Keratinocyte (primary cell): ENCODE measurements at regions not wholly inside any gene's neighbourhood (a gene's known extent, or its start where the extent isn't known, plus 50 kb on each side); places are given as distances from the start of the nearest gene placed in this dataset.
A peak's percentile ranks its signal among the peaks of the same experiment; 100 is the strongest.

Experiments used
- DNase-seq: peaks from one replicate; pipeline ENCODE4 v3.0.0-alpha.2; 2011; ENCODE audit warnings: low read depth, missing footprints, low spot score
- FAIRE-seq: peaks from 2 replicates; lab custom pipeline; 2011; peaks lifted over from hg19 to GRCh38; lab: Jason Lieb, UNC
- H2AFZ ChIP-seq: 2 replicates; pipeline ENCODE4 v1.6.0; 2012; ENCODE audit warnings: low read length, control low read depth, inconsistent platforms; ENCODE audit not compliant: control insufficient read depth
- H3K27ac ChIP-seq: 2 replicates; pipeline ENCODE4 v1.5.1; 2011; ENCODE audit warnings: low read length; ENCODE audit not compliant: control insufficient read depth, insufficient read depth
- H3K27me3 ChIP-seq: 3 replicates; pipeline ENCODE4 v1.6.0; 2011; ENCODE audit warnings: low read length; ENCODE audit not compliant: control insufficient read depth, insufficient read depth; ENCODE audit errors: extremely low read depth
- H3K36me3 ChIP-seq, 2 experiments: 2 replicates in 1 of 2; 3 replicates in 1 of 2; pipeline ENCODE4 v1.5.1; 2011; ENCODE audit warnings: low read length in 2 of 2, mild to moderate bottlenecking in 1 of 2; ENCODE audit not compliant: control insufficient read depth in 2 of 2, insufficient read depth in 2 of 2; ENCODE audit errors: extremely low read depth in 1 of 2
- H3K4me1 ChIP-seq: 3 replicates; pipeline ENCODE4 v1.5.1; 2011; ENCODE audit warnings: low read length; ENCODE audit not compliant: control insufficient read depth, insufficient read depth; ENCODE audit errors: extremely low read depth
- H3K4me2 ChIP-seq: 3 replicates; pipeline ENCODE4 v1.6.0; 2011; ENCODE audit warnings: low read depth, low read length; ENCODE audit not compliant: control insufficient read depth, insufficient read depth; ENCODE audit errors: extremely low read depth
- H3K4me3 ChIP-seq, 3 experiments: fragments of 200-600 bp in 1 of 3; sonication (generic) in 1 of 3; 2 replicates in 2 of 3; 3 replicates in 1 of 3; pipeline ENCODE4 v1.5.1; 2011 to 2016; ENCODE audit warnings: low read length in 3 of 3, mild to moderate bottlenecking in 3 of 3, control low read depth in 2 of 3, inconsistent platforms in 1 of 3, low read depth in 1 of 3, mixed read lengths in 1 of 3, mixed run types in 1 of 3, moderate library complexity in 1 of 3; ENCODE audit not compliant: control insufficient read depth in 2 of 3, insufficient read depth in 2 of 3; ENCODE audit errors: extremely low read depth in 1 of 3
- H3K79me2 ChIP-seq: 2 replicates; pipeline ENCODE4 v1.6.0; 2012; ENCODE audit warnings: low read length; ENCODE audit not compliant: control insufficient read depth, insufficient read depth
- H3K9ac ChIP-seq: 3 replicates; pipeline ENCODE4 v1.6.0; 2011; ENCODE audit warnings: low read length; ENCODE audit not compliant: control insufficient read depth, insufficient read depth; ENCODE audit errors: extremely low read depth
- H3K9me1 ChIP-seq: 3 replicates; pipeline ENCODE4 v1.6.0; 2011; ENCODE audit warnings: low read length; ENCODE audit not compliant: control insufficient read depth, insufficient read depth; ENCODE audit errors: extremely low read depth
- H3K9me3 ChIP-seq: 2 replicates; pipeline ENCODE4 v1.5.1; 2012; ENCODE audit warnings: low read depth, low read length; ENCODE audit not compliant: control insufficient read depth
- H4K20me1 ChIP-seq: 3 replicates; pipeline ENCODE4 v1.6.0; 2011; ENCODE audit warnings: low read length; ENCODE audit not compliant: control insufficient read depth, insufficient read depth; ENCODE audit errors: extremely low read depth
- EZH2 ChIP-seq: IDR thresholded peaks from one replicate; pipeline ENCODE4 v1.6.1; 2012; ENCODE audit warnings: inconsistent platforms, mild to moderate bottlenecking, low read length, moderate library complexity
- dilution Hi-C: fragments of 300-500 bp; cut with MboI; formaldehyde crosslinking; loops from one replicate; pipeline ENCODE4 v1.7.0; 2020; ENCODE audit warnings: low sequenced_read_pairs; ENCODE audit not compliant: extremely low pct_ligation_motif_present
- TF ChIP-seq, protein P1 (sequence below), 3 experiments: IDR thresholded peaks in 1 of 3; conservative IDR thresholded peaks in 1 of 3; optimal IDR thresholded peaks in 1 of 3; 2 replicates in 2 of 3; 3 replicates in 1 of 3; pipeline versions ENCODE3 to v1.5.1; 2011; ENCODE audit warnings: low read length in 3 of 3, mild to moderate bottlenecking in 3 of 3, moderate library complexity in 2 of 3, control low read depth in 1 of 3, inconsistent platforms in 1 of 3; ENCODE audit not compliant: insufficient read depth in 2 of 3; ENCODE audit errors: extremely low read depth in 1 of 3

- peak; percentile 20 for FAIRE-seq
- Histone ChIP-seq H3K4me2 (no peak overlapping the region), H4K20me1 (no peaks in the 10 kb centered on the region), H2AFZ (no peak overlapping the region), H3K4me3 (no peak overlapping the region), H3K27ac (no peak overlapping the region), H3K9ac (no peak overlapping the region), H3K4me1 (peaks cover 25% of the 10 kb centered on the region), H3K27me3 (no peaks in the 10 kb centered on the region), H3K9me3 (no peaks in the 10 kb centered on the region), H3K36me3 (no peaks in the 10 kb centered on the region), H3K9me1 (no peaks in the 10 kb centered on the region), H3K79me2 (no peaks in the 10 kb centered on the region)
- DNase-seq: no peak
- dilution Hi-C loops: no loop called here
- no peak for TF ChIP-seq EZH2
- TF ChIP-seq, protein P1, sequence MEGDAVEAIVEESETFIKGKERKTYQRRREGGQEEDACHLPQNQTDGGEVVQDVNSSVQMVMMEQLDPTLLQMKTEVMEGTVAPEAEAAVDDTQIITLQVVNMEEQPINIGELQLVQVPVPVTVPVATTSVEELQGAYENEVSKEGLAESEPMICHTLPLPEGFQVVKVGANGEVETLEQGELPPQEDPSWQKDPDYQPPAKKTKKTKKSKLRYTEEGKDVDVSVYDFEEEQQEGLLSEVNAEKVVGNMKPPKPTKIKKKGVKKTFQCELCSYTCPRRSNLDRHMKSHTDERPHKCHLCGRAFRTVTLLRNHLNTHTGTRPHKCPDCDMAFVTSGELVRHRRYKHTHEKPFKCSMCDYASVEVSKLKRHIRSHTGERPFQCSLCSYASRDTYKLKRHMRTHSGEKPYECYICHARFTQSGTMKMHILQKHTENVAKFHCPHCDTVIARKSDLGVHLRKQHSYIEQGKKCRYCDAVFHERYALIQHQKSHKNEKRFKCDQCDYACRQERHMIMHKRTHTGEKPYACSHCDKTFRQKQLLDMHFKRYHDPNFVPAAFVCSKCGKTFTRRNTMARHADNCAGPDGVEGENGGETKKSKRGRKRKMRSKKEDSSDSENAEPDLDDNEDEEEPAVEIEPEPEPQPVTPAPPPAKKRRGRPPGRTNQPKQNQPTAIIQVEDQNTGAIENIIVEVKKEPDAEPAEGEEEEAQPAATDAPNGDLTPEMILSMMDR (optimal IDR thresholded peaks at IDR 0.05 in 1 of 3, IDR thresholded peaks at IDR 0.05 in 1 of 3, conservative IDR thresholded peaks at IDR 0.05 in 1 of 3; ENCODE audit: extremely low read depth in 1 of 3, insufficient read depth in 2 of 3, low read length in 3 of 3): no peak
Observed at GRCh38 chr12:46110223-46110611, 119.8 kb upstream of the SCAF11 start.

DNA sequence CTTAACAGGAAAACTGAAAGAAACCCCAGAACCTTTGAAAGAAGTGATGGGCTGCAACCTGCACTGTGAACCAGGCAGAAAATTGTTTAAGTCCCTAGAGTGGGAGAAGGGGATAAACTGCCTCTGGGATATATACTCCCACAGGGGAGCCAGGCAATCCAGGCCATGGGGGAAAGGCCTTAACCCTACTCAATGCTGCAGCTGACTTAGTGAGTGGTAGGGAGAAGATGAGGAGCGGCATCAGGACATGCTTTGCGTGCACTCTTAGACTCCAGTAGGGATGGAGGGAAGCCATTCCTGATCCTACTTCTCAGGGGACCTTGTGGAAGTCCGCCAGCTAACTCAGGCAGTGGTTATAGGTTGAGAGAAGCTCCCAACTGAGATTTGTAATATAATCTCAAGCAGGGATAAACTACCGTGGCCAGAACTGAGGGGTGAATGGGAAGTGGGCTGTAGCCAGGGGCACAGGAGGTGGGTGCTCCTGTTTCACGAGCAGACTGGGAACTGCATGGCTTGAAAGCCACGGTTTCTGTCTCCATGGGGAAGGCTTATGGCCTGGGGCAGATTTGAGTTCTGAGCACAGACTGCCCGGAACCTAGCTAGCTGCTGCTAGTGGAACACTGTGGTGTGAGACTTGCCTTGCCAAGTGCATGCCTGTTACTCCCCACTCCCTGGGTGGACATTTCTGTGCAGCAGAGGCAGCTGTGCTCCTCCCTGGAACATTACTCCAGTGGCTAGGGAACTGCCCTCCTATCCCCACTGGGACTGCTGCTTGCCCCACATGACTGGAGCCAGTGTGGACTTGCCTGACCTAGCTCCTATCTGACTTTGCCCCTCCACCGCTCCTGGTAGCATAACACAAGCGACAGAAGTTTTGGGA is 119.2 kb upstream of the SCAF11 start:
- no peaks in the 10 kb centered on the region for H3K36me3 ChIP-seq
- no peaks in the 10 kb centered on the region for H3K27me3 ChIP-seq
- no peak overlapping the region for H2AFZ ChIP-seq
- no peaks in the 10 kb centered on the region for H3K9me3 ChIP-seq
- no peak overlapping the region for H3K9ac ChIP-seq
- DNase-seq (no peak), FAIRE-seq (no peak)
- TF ChIP-seq, protein P1 (optimal IDR thresholded peaks at IDR 0.05 in 1 of 3, IDR thresholded peaks at IDR 0.05 in 1 of 3, conservative IDR thresholded peaks at IDR 0.05 in 1 of 3; ENCODE audit: extremely low read depth in 1 of 3, insufficient read depth in 2 of 3, low read length in 3 of 3): no peak
- TF ChIP-seq EZH2: no peak
- no peak overlapping the region for H3K4me3 ChIP-seq
- H3K27ac ChIP-seq: no peak overlapping the region
- peaks cover 25% of the 10 kb centered on the region for H3K4me1 ChIP-seq
- H3K9me1 ChIP-seq: no peaks in the 10 kb centered on the region
- dilution Hi-C loops: no loop called here
- H3K4me2 ChIP-seq: no peak overlapping the region
- no peaks in the 10 kb centered on the region for H3K79me2 ChIP-seq
- H4K20me1 ChIP-seq: no peaks in the 10 kb centered on the region
